HG02759 (cell line): ENCODE measurements at regions not wholly inside any gene's neighbourhood (a gene's known extent, or its start where the extent isn't known, plus 50 kb on each side); places are given as distances from the start of the nearest gene placed in this dataset.

ENCODE experiments used
- ATAC-seq: cut with Tn5 transposase; IDR thresholded peaks from one replicate; pipeline ENCODE4 v1.9.1; 2021; ENCODE audit warnings: mild to moderate bottlenecking, moderate library complexity; ENCODE audit not compliant: unreplicated experiment

- ATAC-seq, result no peak
These were observed 214.7 kb downstream of the SS18 start for GRCh38 chr18:25875551-25876240.

GRCh38 chr18:25873833-25874232, 216.6 kb downstream of the SS18 start:
- ATAC-seq, result no peak

- ATAC-seq, result no peak
These were observed 224.1 kb downstream of the SS18 start for GRCh38 chr18:25866331-25866730.

GRCh38 chr18:25862881-25863600, 227.4 kb downstream of the SS18 start:
- ATAC-seq, result no peak

GRCh38 chr18:25853691-25854433, 236.6 kb downstream of the SS18 start:
- no peak for ATAC-seq

- ATAC-seq, result no peak
These were observed 246.6 kb downstream of the SS18 start for GRCh38 chr18:25843791-25844190.

- ATAC-seq, result no peak
These were observed 247.7 kb downstream of the SS18 start for GRCh38 chr18:25842665-25843064.

- no peak for ATAC-seq
These were observed 256.4 kb downstream of the SS18 start for GRCh38 chr18:25834061-25834460.

- peak; percentile 83 for ATAC-seq
These were observed 258.3 kb downstream of the SS18 start for GRCh38 chr18:25832001-25832604.

- no peak for ATAC-seq
These were observed 259.1 kb downstream of the SS18 start for GRCh38 chr18:25831301-25831701.

GRCh38 chr18:25830787-25831186, 259.6 kb downstream of the SS18 start:
- ATAC-seq, result no peak

- ATAC-seq, result no peak
These were observed 262.4 kb downstream of the SS18 start for GRCh38 chr18:25827961-25828561.

GRCh38 chr18:25827228-25827627, 263.2 kb downstream of the SS18 start:
- no peak for ATAC-seq

GRCh38 chr18:25826823-25827222, 263.6 kb downstream of the SS18 start:
- ATAC-seq, result no peak

GRCh38 chr18:25825979-25826776, 264.2 kb downstream of the SS18 start:
- ATAC-seq, result no peak

GRCh38 chr18:25825056-25825455, 265.4 kb downstream of the SS18 start:
- ATAC-seq, result no peak

GRCh38 chr18:25819746-25820363, 270.6 kb downstream of the SS18 start:
- no peak for ATAC-seq

- ATAC-seq, result no peak
These were observed 271.9 kb downstream of the SS18 start for GRCh38 chr18:25818505-25818904.

- no peak for ATAC-seq
These were observed 272.7 kb downstream of the SS18 start for GRCh38 chr18:25817546-25818237.
